ENCODE measurements at regions not wholly inside any gene's neighbourhood (a gene's known extent, or its start where the extent isn't known, plus 50 kb on each side); places are given as distances from the start of the nearest gene placed in this dataset.

DNA sequence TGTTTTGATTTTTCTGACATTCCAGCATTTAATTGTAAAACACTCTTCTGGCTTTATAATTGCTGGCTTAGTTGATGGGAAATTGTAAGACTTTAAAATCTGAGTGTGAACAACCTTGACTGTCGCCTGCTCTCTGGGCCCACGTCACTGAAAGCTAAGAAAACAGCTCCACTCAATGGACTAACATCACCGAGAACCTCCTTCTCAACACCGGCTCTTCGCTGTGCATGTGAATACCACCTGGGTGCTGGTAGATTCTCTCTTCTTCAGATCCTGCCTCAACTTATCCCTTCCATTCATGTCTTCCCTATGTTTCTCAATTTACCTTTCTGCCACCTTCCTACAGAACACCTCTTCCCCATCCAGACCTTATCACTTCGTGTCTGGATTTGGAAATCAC is 523.1 kb upstream of the ID2 start:
- DNase-seq = no peak

- DNase-seq = no peak
These were observed 522.5 kb upstream of the ID2 start for GRCh38 chr2:8159211-8159965.

- DNase-seq = no peak
These were observed 521.8 kb upstream of the ID2 start for GRCh38 chr2:8159966-8160603.

DNA sequence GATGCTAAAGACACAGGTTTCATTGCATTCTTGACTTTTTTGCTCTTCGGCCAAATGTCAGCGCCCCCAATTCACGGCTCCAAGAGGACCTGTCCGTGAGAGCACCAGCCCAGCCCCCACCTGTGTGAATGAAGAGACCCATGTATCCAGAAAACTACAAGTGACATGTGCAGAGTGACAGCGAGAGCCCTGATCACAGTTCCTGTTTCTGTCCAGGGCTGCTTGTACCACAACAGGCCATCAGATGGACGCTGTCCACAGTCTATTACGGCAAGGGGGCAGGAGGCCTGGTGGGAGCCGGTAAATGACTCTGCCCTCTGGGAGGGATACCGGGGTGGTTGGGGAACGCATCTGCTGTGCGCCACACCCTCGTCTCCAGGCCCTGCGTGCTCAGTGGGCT is 520.9 kb upstream of the ID2 start:
- DNase-seq = no peak

- no peak for DNase-seq
These were observed 519.3 kb upstream of the ID2 start for GRCh38 chr2:8162552-8162951.

DNA sequence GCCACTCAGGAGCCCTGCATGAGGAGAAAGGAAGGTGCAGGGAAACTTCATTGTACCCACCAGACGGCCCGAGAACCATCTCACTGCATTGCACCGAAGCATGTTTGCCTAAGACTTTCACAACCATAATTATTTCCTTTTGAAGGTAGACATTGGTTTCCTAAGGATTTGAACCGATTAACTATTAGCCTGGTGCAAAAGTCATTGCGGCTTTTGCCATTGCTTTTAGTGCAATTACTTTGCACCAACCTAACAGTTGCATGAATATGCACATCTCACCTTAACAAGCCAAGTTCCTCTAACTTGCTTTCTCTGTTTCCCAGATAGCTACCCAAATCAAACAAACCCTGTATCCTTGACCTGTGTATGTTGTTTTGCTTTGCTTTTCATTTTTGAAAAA is 516.3 kb upstream of the ID2 start:
- DNase-seq = no peak

- DNase-seq = no peak
These were observed 513.7 kb upstream of the ID2 start for GRCh38 chr2:8168022-8168717.

DNA sequence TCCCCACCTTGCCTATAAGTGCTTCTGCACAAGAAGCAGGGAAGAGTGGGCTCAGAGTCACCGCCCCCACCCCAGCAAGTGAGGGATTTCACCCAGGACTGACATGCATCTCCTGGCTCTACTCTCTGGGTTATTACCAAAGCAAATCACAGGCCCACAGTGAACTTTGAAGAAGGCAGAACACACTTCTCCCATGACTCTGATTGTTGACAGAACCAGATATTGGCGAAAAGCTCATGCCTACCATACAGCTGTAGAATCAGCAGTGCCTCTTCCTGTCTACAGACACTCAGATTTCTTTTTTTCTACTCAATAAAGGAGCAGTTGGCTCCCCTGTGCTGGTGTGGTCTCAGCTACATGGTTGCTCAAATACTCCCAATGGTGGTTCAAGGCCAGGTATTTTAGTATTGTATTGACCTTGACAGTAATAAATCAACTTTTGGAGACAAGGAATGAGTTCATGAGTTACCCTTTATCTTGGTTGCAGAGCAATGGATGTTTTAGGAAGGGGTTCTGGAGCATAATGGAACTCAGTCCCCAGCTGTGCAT is 512.9 kb upstream of the ID2 start:
- no peak for DNase-seq

- DNase-seq = no peak
These were observed 512.4 kb upstream of the ID2 start for GRCh38 chr2:8169443-8169842.

GRCh38 chr2:8170552-8171327 is 511.1 kb upstream of the ID2 start:
- no peak for DNase-seq

- no peak for DNase-seq
These were observed 510.2 kb upstream of the ID2 start for GRCh38 chr2:8171608-8172007.

- DNase-seq = no peak
These were observed 509.2 kb upstream of the ID2 start for GRCh38 chr2:8172661-8173060.

DNA sequence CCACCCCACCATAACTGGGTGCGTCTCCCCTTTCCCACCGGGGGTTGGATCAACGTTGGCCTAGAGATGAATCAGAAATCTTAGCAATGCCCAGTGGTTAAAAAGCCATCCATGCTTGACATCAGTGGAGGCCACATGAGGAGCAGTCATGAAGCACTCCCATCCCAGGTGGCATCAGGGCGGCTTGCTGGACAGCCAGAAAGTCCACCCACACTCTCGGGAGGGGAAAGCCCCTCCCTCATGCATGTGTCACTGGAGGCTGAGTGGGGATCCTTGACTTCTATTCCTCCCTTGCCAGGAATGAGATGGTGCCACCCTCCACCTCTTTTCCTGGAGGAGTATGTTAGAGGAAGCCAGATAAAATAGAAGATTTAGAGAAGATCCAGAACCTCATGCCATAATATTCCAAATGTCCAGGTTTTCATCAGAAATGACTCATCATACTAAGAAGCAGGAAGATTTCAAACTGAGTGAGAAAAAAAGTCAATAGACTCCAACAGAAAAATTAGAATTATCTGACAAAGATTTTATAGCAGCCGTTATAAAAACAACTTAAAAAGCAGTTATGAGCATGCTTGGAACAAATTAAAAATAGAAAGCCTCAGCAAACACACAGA is 507.1 kb upstream of the ID2 start:
- DNase-seq = no peak

- DNase-seq = no peak
These were observed 505.0 kb upstream of the ID2 start for GRCh38 chr2:8176887-8177286.

GRCh38 chr2:8177566-8177965 is 504.3 kb upstream of the ID2 start:
- no peak for DNase-seq

GRCh38 chr2:8178911-8179310 is 502.9 kb upstream of the ID2 start:
- DNase-seq = no peak

- no peak for DNase-seq
These were observed 492.5 kb upstream of the ID2 start for GRCh38 chr2:8189316-8189715.

GRCh38 chr2:8190279-8190678 is 491.6 kb upstream of the ID2 start:
- no peak for DNase-seq

DNA sequence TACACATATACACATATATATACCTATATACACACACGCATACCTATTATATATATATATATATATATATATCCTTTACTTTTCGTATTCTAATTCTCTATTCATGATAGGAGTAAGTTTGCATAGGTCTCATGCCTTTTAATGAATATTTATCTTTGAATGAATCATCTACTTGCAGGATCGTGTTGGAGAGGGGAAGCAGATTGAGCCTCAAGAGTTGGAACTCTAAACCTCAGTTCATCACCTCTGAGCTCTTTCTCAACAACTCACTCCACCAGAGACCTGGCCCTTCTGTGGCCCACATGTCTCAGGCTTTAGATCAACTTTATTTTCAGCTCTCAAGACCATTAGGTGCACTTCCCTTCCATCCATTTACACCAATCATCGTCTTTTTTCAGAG is 490.4 kb upstream of the ID2 start:
- DNase-seq = no peak

- no peak for DNase-seq
These were observed 488.7 kb upstream of the ID2 start for GRCh38 chr2:8193146-8193545.

- DNase-seq = no peak
These were observed 487.9 kb upstream of the ID2 start for GRCh38 chr2:8193686-8194615.

DNA sequence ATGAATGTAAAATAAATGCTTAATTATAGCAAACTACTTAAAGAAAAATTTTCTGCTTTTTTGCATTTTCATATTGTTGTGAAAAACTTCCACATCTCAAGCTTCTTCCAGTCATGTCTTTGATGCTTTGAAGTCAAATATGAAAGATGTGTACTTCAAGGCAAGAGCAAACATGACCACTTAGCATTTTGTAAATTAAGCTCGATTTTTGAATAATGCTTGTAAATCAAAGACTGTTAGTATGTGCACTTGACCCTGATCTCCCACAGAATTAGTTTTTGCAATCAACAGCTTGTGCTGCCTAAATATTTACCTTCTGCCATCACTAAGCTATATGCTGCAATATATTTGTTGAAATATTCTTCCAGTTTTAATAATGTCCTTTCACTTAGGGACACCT is 486.1 kb upstream of the ID2 start:
- DNase-seq = no peak
